HCT116 (cell line): ENCODE measurements at regions not wholly inside any gene's neighbourhood (a gene's known extent, or its start where the extent isn't known, plus 50 kb on each side); places are given as distances from the start of the nearest gene placed in this dataset.
A peak's percentile ranks its signal among the peaks of the same experiment; 100 is the strongest.

ENCODE experiments used
- ATAC-seq: fragments of 200-7000 bp; cut with Tn5 transposase; 2 replicates; pipeline ENCODE4 v1.9.1; 2020; ENCODE audit warnings: mild to moderate bottlenecking, moderate library complexity
- BruUV-seq: library from RNA; stranded (reverse); fragments of 400-500 nt; replicated peaks from 2 replicates; lab custom pipeline; 2021; lab: Mats Ljungman, UMichigan
- CTCF ChIA-PET: fragments of 300-600 bp; sonication (Branson Sonifier 250); formaldehyde crosslinking; loops from one replicate; lab custom pipeline; 2021; ENCODE audit warnings: antibody characterized with exemption; lab: Charles Lee
- POLR2A ChIA-PET: fragments of 300-600, 350-600 bp; sonication (Branson Sonifier 250); formaldehyde crosslinking; loops from one replicate; lab custom pipeline; 2021; ENCODE audit warnings: antibody characterized with exemption; lab: Charles Lee
- RAD21 ChIA-PET, 2 experiments: fragments of 300-600 bp; sonication (Branson Sonifier 250); formaldehyde crosslinking; loops; one replicate each; lab custom pipeline; 2023; ENCODE audit warnings: low total read pairs in 2 of 2; ENCODE audit not compliant: uncharacterized antibody in 2 of 2, unreplicated experiment in 2 of 2, low non-redundant PET in 1 of 2; lab: Charles Lee
- DNase-seq: peaks from one replicate; pipeline ENCODE4 v3.0.0-alpha.2; 2010; ENCODE audit warnings: low read depth, low spot score
- H2AFZ ChIP-seq: fragments of 200-600 bp; shearing (Covaris generic), sonication (generic); 2 replicates; pipeline ENCODE4 v1.6.1; 2017; ENCODE audit warnings: low read depth, mixed run types, mixed read lengths, antibody characterized with exemption, low read length; ENCODE audit not compliant: poor library complexity, severe bottlenecking
- H3K27ac ChIP-seq: 2 replicates; pipeline ENCODE4 v1.5.1; 2012; ENCODE audit warnings: low read depth, low read length
- H3K27me3 ChIP-seq: fragments of 200-600 bp; sonication (generic); 2 replicates; pipeline ENCODE4 v1.6.1; 2016; ENCODE audit warnings: mixed run types, low read length, mixed read lengths; ENCODE audit not compliant: insufficient read depth
- H3K36me3 ChIP-seq, 2 experiments: fragments of 200-500 bp in 1 of 2; fragments of 200-600 bp in 1 of 2; sonication (Bioruptor generic) in 1 of 2; sonication (generic) in 1 of 2; 2 replicates each; pipeline versions ENCODE4 v1.5.1 to v1.6.1; 2014 to 2016; ENCODE audit warnings: low read length in 2 of 2, inconsistent platforms in 1 of 2, mixed read lengths in 1 of 2, mixed run types in 1 of 2; ENCODE audit not compliant: insufficient read depth in 2 of 2, control insufficient read depth in 1 of 2
- H3K4me1 ChIP-seq, 2 experiments: fragments of 200-600 bp in 1 of 2; sonication (generic) in 1 of 2; 2 replicates each; pipeline versions ENCODE4 v1.5.1 to v1.6.1; 2012 to 2017; ENCODE audit warnings: low read length in 2 of 2, inconsistent platforms in 1 of 2, mild to moderate bottlenecking in 1 of 2, mixed read lengths in 1 of 2, mixed run types in 1 of 2, moderate library complexity in 1 of 2; ENCODE audit not compliant: insufficient read depth in 2 of 2, control insufficient read depth in 1 of 2
- H3K4me2 ChIP-seq: fragments of 200-600 bp; sonication (generic); 2 replicates; pipeline ENCODE4 v1.6.1; 2017; ENCODE audit warnings: mixed run types, low read length, mixed read lengths
- H3K4me3 ChIP-seq, 2 experiments: fragments of 200-600 bp in 1 of 2; sonication (generic) in 1 of 2; replicated peaks in 1 of 2; 2 replicates each; pipeline ENCODE4 v1.5.1; 2011 to 2016; ENCODE audit warnings: low read length in 2 of 2, control low read depth in 1 of 2, low read depth in 1 of 2, mild to moderate bottlenecking in 1 of 2, mixed read lengths in 1 of 2, mixed run types in 1 of 2
- H3K79me2 ChIP-seq: fragments of 200-600 bp; sonication (generic); 2 replicates; pipeline ENCODE4 v1.6.1; 2017; ENCODE audit warnings: mild to moderate bottlenecking, mixed run types, low read length, moderate library complexity, mixed read lengths; ENCODE audit not compliant: insufficient read depth
- H3K9ac ChIP-seq: fragments of 200-600 bp; sonication (generic); 2 replicates; pipeline ENCODE4 v1.6.1; 2016; ENCODE audit warnings: low read length, mixed read lengths
- H3K9me2 ChIP-seq: fragments of 200-600 bp; sonication (generic), shearing (Covaris generic); 2 replicates; pipeline ENCODE4 v1.6.1; 2017; ENCODE audit warnings: mixed run types, mild to moderate bottlenecking, moderate library complexity; ENCODE audit not compliant: insufficient read depth
- H3K9me3 ChIP-seq, 2 experiments: fragments of 200-500 bp in 1 of 2; fragments of 200-600 bp in 1 of 2; sonication (Bioruptor generic) in 1 of 2; sonication (generic) in 1 of 2; 2 replicates each; pipeline ENCODE4 v1.6.1; 2014 to 2017; ENCODE audit warnings: low read length in 2 of 2, mixed read lengths in 2 of 2, inconsistent platforms in 1 of 2, low read depth in 1 of 2, mild to moderate bottlenecking in 1 of 2, mixed run types in 1 of 2, moderate library complexity in 1 of 2; ENCODE audit not compliant: control insufficient read depth in 1 of 2, insufficient read depth in 1 of 2
- H4K20me1 ChIP-seq: fragments of 200-600 bp; sonication (generic), shearing (Covaris generic); 2 replicates; pipeline ENCODE4 v1.6.1; 2017; ENCODE audit warnings: mixed run types, mild to moderate bottlenecking, moderate library complexity; ENCODE audit not compliant: insufficient read depth
- CEBPB ChIP-seq: IDR thresholded peaks from 2 replicates; pipeline ENCODE4 v1.6.1; 2012; ENCODE audit warnings: low read depth
- EZH2phosphoT487 ChIP-seq: fragments of 200-600 bp; IDR thresholded peaks from 2 replicates; pipeline ENCODE4 v1.6.1; 2018; ENCODE audit warnings: antibody characterized with exemption, borderline replicate concordance
- POLR2A ChIP-seq: IDR thresholded peaks from 2 replicates; pipeline ENCODE4 v1.7.0; 2011; ENCODE audit warnings: borderline replicate concordance; ENCODE audit not compliant: insufficient read depth, insufficient read length; ENCODE audit errors: extremely low read depth
- POLR2AphosphoS5 ChIP-seq: IDR thresholded peaks from 2 replicates; pipeline ENCODE4 v1.6.1; 2011; ENCODE audit warnings: mild to moderate bottlenecking, low read depth, low read length, moderate library complexity
- RAD21 ChIP-seq: IDR thresholded peaks from 2 replicates; pipeline ENCODE4 v1.6.1; 2012; ENCODE audit warnings: low read depth, mild to moderate bottlenecking
- SRF ChIP-seq: IDR thresholded peaks from 2 replicates; pipeline ENCODE4 v1.6.1; 2012; ENCODE audit warnings: low read depth
- intact Hi-C: fragments of 100-400 bp; cut with micrococcal nuclease; formaldehyde crosslinking; loops from 2 replicates; pipeline ENCODE4 v1.10.0; 2022
- TF ChIP-seq, protein P1 (sequence below), 3 experiments: fragments of 200-600 bp in 1 of 3; sonication (generic) in 1 of 3; IDR thresholded peaks in 2 of 3; conservative IDR thresholded peaks in 1 of 3; 2 replicates each; pipeline ENCODE4 v1.5.1; 2012 to 2017; ENCODE audit warnings: low read depth in 2 of 3, low read length in 2 of 3, antibody characterized with exemption in 1 of 3, borderline replicate concordance in 1 of 3, control low read depth in 1 of 3, mild to moderate bottlenecking in 1 of 3, mixed read lengths in 1 of 3, mixed run types in 1 of 3, moderate library complexity in 1 of 3; ENCODE audit not compliant: insufficient read depth in 1 of 3

DNA sequence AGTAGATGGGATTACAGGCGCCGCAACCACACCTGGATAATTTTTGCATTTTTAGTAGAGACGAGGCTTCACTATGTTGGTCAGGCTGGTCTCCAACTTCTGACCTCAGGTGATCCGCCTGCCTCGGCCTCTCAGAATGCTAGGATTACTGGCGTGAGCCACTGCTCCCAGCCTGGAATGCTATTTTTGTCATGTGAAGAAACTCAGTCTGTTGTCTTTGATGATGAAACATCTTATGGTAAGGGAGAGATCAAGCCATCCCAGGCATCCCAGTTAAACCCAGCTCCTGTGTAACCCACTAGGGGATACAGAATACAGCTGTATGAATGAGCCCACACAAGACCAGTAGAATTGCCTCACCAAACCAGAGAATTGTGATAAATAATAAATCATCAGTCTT lies 83.6 kb upstream of the RBM24 start:
- no peak for TF ChIP-seq SRF
- no peak for TF ChIP-seq POLR2AphosphoS5
- no peak for TF ChIP-seq CEBPB
- H3K4me2 ChIP-seq = no peak overlapping the region
- H3K4me3 ChIP-seq = no peak overlapping the region
- DNase-seq (no peak), ATAC-seq (no peak)
- H3K79me2 ChIP-seq = no peaks in the 10 kb centered on the region
- intact Hi-C loops = no loop called here
- ChIA-PET CTCF (no interaction called here), POLR2A (no interaction called here), RAD21 (no interaction called here)
- no peak overlapping the region for H3K27ac ChIP-seq
- H3K27me3 ChIP-seq = no peaks in the 10 kb centered on the region
- no peaks in the 10 kb centered on the region for H3K9me3 ChIP-seq
- no peaks in the 10 kb centered on the region for H3K9me2 ChIP-seq
- H3K36me3 ChIP-seq = no peaks in the 10 kb centered on the region
- H3K4me1 ChIP-seq = peaks cover 0 to 12% of the 10 kb centered on the region in 2 experiments; a peak in 2 of 4 replicates
- no peak overlapping the region for H3K9ac ChIP-seq
- H2AFZ ChIP-seq = no peak overlapping the region
- no TSS peak for BruUV-seq
- no peaks in the 10 kb centered on the region for H4K20me1 ChIP-seq

DNA sequence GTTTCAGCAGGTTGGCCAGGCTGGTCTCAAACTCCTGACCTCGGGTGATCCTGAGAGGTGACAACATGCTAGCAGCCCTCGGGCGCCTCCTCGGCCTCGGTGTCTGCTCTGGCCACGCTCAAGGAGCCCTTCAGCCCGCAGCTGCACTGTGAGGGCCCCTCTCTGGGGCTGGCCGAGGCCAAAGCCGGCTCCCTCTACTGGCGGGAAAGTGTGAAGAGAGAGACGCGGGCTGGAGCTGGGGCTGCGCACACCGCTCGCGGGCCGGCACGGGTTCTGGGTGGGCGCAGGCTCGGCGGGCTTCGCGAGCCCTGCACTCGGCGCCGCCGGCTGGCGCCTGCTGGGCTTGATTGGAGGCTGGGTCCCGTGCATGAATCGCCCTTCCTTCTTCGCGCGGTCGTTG lies 80.8 kb upstream of the RBM24 start:
- no peak overlapping the region for H3K4me3 ChIP-seq
- H3K9me3 ChIP-seq = no peaks in the 10 kb centered on the region
- TF ChIP-seq EZH2phosphoT487 (no peak), CEBPB (no peak), RAD21 (no peak), POLR2A (no peak)
- TF ChIP-seq, protein P1, sequence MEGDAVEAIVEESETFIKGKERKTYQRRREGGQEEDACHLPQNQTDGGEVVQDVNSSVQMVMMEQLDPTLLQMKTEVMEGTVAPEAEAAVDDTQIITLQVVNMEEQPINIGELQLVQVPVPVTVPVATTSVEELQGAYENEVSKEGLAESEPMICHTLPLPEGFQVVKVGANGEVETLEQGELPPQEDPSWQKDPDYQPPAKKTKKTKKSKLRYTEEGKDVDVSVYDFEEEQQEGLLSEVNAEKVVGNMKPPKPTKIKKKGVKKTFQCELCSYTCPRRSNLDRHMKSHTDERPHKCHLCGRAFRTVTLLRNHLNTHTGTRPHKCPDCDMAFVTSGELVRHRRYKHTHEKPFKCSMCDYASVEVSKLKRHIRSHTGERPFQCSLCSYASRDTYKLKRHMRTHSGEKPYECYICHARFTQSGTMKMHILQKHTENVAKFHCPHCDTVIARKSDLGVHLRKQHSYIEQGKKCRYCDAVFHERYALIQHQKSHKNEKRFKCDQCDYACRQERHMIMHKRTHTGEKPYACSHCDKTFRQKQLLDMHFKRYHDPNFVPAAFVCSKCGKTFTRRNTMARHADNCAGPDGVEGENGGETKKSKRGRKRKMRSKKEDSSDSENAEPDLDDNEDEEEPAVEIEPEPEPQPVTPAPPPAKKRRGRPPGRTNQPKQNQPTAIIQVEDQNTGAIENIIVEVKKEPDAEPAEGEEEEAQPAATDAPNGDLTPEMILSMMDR (IDR thresholded peaks at IDR 0.05 in 2 of 3, conservative IDR thresholded peaks at IDR 0.05 in 1 of 3; ENCODE audit: borderline replicate concordance in 1 of 3, insufficient read depth in 1 of 3, low read depth in 2 of 3, low read length in 2 of 3) = peak in 2 of 3 experiments; percentile 31 to 37; a peak in 4 of 6 replicates
- ChIA-PET RAD21 (no interaction called here), POLR2A (no interaction called here), CTCF (no interaction called here)
- no TSS peak for BruUV-seq
- H3K36me3 ChIP-seq = no peaks in the 10 kb centered on the region
- no peak overlapping the region for H3K9ac ChIP-seq
- H3K79me2 ChIP-seq = no peaks in the 10 kb centered on the region
- no peak for DNase-seq
- peak; percentile 60; the same call in 1 of the 2 replicates for ATAC-seq
- H2AFZ ChIP-seq = no peak overlapping the region
- intact Hi-C loops = no loop called here
- H3K4me2 ChIP-seq = no peak overlapping the region
- H4K20me1 ChIP-seq = no peaks in the 10 kb centered on the region
- no peaks in the 10 kb centered on the region for H3K9me2 ChIP-seq
- peaks cover 0 to 6% of the 10 kb centered on the region in 2 experiments; a peak in 2 of 4 replicates for H3K4me1 ChIP-seq
- H3K27me3 ChIP-seq = no peaks in the 10 kb centered on the region
- no peak overlapping the region for H3K27ac ChIP-seq
